ENCODE measurements at regions not wholly inside any gene's neighbourhood (a gene's known extent, or its start where the extent isn't known, plus 50 kb on each side); places are given as distances from the start of the nearest gene placed in this dataset.

DNA sequence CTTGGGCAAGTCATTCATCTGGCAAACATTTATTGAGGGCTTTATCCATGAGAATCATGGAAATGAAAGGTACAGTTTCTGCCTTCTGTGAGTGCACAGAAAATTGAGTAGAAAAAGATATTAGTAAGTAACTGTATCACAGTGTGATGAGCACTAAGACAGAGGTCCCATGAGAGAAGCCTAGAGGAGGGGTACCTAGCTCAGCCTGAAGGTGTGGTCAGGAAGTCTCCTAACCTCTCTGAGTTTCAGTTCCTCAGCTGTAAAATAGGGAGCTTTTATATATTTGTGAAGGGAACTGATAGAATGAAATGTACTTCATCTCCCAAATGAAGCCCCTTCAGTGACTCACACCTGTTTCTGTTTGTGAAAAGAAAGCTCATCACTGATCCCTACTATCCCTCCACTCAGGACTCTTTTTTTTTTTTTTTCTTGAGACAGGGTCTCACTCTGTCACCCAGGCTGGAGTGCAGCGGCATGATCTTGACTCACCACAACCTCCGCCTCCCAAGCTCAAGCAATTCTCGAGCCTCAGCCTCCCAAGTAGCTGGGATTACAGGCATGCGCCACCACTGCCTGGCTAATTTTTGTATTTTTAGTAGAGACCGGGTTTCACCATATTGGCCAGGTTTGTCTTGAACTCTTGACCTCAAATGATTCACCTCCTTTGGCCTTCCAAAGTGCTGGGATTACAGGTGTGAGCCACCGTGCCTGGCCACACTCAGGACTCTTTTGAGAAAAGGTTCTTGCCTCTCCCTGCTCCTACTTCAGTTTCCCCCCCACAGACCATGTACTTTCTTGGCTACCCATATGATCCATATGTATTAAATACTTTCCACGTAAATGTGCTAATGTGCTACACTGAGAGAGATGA lies 93.7 kb upstream of the FUT8 start:
- TF ChIP-seq, protein P1, sequence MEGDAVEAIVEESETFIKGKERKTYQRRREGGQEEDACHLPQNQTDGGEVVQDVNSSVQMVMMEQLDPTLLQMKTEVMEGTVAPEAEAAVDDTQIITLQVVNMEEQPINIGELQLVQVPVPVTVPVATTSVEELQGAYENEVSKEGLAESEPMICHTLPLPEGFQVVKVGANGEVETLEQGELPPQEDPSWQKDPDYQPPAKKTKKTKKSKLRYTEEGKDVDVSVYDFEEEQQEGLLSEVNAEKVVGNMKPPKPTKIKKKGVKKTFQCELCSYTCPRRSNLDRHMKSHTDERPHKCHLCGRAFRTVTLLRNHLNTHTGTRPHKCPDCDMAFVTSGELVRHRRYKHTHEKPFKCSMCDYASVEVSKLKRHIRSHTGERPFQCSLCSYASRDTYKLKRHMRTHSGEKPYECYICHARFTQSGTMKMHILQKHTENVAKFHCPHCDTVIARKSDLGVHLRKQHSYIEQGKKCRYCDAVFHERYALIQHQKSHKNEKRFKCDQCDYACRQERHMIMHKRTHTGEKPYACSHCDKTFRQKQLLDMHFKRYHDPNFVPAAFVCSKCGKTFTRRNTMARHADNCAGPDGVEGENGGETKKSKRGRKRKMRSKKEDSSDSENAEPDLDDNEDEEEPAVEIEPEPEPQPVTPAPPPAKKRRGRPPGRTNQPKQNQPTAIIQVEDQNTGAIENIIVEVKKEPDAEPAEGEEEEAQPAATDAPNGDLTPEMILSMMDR (conservative IDR thresholded peaks at IDR 0.05), result no peak
- no peak for TF ChIP-seq ZFX (IDR thresholded peaks at IDR 0.05)
- H3K27ac ChIP-seq, result no peak overlapping the region

DNA sequence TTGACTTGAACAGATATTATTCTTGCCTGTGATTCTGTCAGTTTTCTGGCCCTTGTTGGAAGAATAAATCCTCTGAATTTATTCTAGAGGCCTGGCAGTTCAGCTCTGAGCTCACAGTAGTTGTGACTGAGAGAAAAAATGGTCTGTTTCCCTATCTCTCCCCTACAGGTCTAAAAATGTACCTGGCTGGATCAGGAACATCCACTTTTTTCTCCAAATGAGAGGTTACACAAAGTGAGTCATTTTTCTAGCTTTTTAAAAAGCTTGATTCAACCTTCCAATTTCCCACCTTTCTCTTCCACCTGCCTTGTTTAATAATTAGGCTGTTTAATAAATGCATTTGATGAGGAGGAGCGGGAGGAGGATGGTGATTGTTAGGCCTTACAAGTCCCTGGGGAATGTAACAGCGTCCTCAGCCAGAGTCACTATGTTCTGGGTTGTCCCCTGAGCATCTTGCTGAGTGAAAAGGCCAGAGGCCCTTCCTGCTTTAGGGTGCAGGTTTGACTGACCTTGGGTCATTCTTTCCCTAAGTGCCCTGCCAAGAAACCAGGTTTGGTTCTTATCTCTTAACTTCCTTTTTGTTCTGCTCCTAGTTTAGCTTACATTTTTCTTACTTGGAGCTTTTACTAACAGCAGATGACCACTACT lies 91.7 kb upstream of the FUT8 start:
- no peak for TF ChIP-seq ZFX (IDR thresholded peaks at IDR 0.05)
- TF ChIP-seq, protein P1 (conservative IDR thresholded peaks at IDR 0.05), result no peak
- H3K27ac ChIP-seq, result no peak overlapping the region

- no peak overlapping the region for H3K27ac ChIP-seq
- TF ChIP-seq, protein P1 (conservative IDR thresholded peaks at IDR 0.05), result no peak
- no peak for TF ChIP-seq ZFX (IDR thresholded peaks at IDR 0.05)
These were observed 91.1 kb upstream of the FUT8 start for GRCh38 chr14:65321370-65321875.

- H3K27ac ChIP-seq, result no peak overlapping the region
These were observed 83.0 kb upstream of the FUT8 start for GRCh38 chr14:65329481-65329880.

GRCh38 chr14:65329911-65330310 lies 82.6 kb upstream of the FUT8 start:
- TF ChIP-seq, protein P1 (conservative IDR thresholded peaks at IDR 0.05), result no peak
- no peak for TF ChIP-seq ZFX (IDR thresholded peaks at IDR 0.05)
- no peak overlapping the region for H3K27ac ChIP-seq

More at GRCh38 chr14:65329481-65329880, 83.0 kb upstream of the FUT8 start:
- TF ChIP-seq ZFX (IDR thresholded peaks at IDR 0.05), result no peak

GRCh38 chr14:65330416-65330815 lies 82.1 kb upstream of the FUT8 start:
- H3K27ac ChIP-seq, result no peak overlapping the region
- TF ChIP-seq ZFX (IDR thresholded peaks at IDR 0.05), result no peak
- TF ChIP-seq, protein P1 (conservative IDR thresholded peaks at IDR 0.05), result no peak

GRCh38 chr14:65331652-65332051 lies 80.9 kb upstream of the FUT8 start:
- TF ChIP-seq, protein P1 (conservative IDR thresholded peaks at IDR 0.05), result no peak
- no peak for TF ChIP-seq ZFX (IDR thresholded peaks at IDR 0.05)
- no peak overlapping the region for H3K27ac ChIP-seq

Measured in C4-2B (cell line).